ENCODE measurements at regions not wholly inside any gene's neighbourhood (a gene's known extent, or its start where the extent isn't known, plus 50 kb on each side); places are given as distances from the start of the nearest gene placed in this dataset.

- Histone ChIP-seq H3K9me3 (no peaks in the 10 kb centered on the region), H3K27ac (no peak overlapping the region), H3K36me3 (no peaks in the 10 kb centered on the region), H3K4me3 (no peak overlapping the region), H3K27me3 (replicated peaks in 1 of 7) (no peaks in the 10 kb centered on the region), H3K4me1 (no peaks in the 10 kb centered on the region)
- no peak for DNase-seq
- intact Hi-C loops (cut with DNase I; ENCODE audit: low total_unique reads) = no loop called here
- TF ChIP-seq CTCF (IDR thresholded peaks at IDR 0.05 in 8 of 11, conservative IDR thresholded peaks at IDR 0.05 in 3 of 11) (no peak), POLR2AphosphoS5 (IDR thresholded peaks at IDR 0.05) (no peak), POLR2A (IDR thresholded peaks at IDR 0.05) (no peak)
- 77 to 90% (median 84%) methylated on average over 2 of the region's 2 CpGs for WGBS, 5 donors
Measured at GRCh38 chr10:121205625-121206024, 354.5 kb downstream of the WDR11 start.

- intact Hi-C loops (cut with DNase I; ENCODE audit: low total_unique reads) = no loop called here
Measured at GRCh38 chr10:121211446-121211845, 360.3 kb downstream of the WDR11 start.

GRCh38 chr10:121213437-121213836 is 362.3 kb downstream of the WDR11 start:
- no peaks in the 10 kb centered on the region for H3K27me3 ChIP-seq (replicated peaks in 1 of 7)
- H3K4me3 ChIP-seq = no peak overlapping the region
- no peak overlapping the region for H3K27ac ChIP-seq
- intact Hi-C loops (cut with DNase I; ENCODE audit: low total_unique reads) = no loop called here
- H3K4me1 ChIP-seq = no peaks in the 10 kb centered on the region
- TF ChIP-seq POLR2A (IDR thresholded peaks at IDR 0.05) = no peak
- no peak for TF ChIP-seq POLR2AphosphoS5 (IDR thresholded peaks at IDR 0.05)
- no peak for TF ChIP-seq CTCF (IDR thresholded peaks at IDR 0.05 in 8 of 11, conservative IDR thresholded peaks at IDR 0.05 in 3 of 11)
- no peaks in the 10 kb centered on the region for H3K9me3 ChIP-seq
- WGBS, 5 donors = 74 to 84% (median 80%) methylated on average over 4 of the region's 4 CpGs
- no peak for DNase-seq
- H3K36me3 ChIP-seq = no peaks in the 10 kb centered on the region

More at GRCh38 chr10:121211446-121211845, 360.3 kb downstream of the WDR11 start:
- DNase-seq = no peak
- Histone ChIP-seq H3K4me1 (no peaks in the 10 kb centered on the region), H3K36me3 (no peaks in the 10 kb centered on the region), H3K9me3 (no peaks in the 10 kb centered on the region), H3K27ac (no peak overlapping the region), H3K4me3 (no peak overlapping the region), H3K27me3 (replicated peaks in 1 of 7) (no peaks in the 10 kb centered on the region)
- TF ChIP-seq POLR2A (IDR thresholded peaks at IDR 0.05) (no peak), POLR2AphosphoS5 (IDR thresholded peaks at IDR 0.05) (no peak), CTCF (IDR thresholded peaks at IDR 0.05 in 8 of 11, conservative IDR thresholded peaks at IDR 0.05 in 3 of 11) (no peak)
- 73 to 88% (median 82%) methylated on average over 2 of the region's 2 CpGs for WGBS, 5 donors

- Histone ChIP-seq H3K36me3 (no peaks in the 10 kb centered on the region), H3K27ac (no peak overlapping the region), H3K4me1 (no peaks in the 10 kb centered on the region), H3K27me3 (replicated peaks in 1 of 7) (peaks cover 0 to 8% (median 0%) of the 10 kb centered on the region in 7 donors), H3K9me3 (no peaks in the 10 kb centered on the region), H3K4me3 (no peak overlapping the region)
- intact Hi-C loops (cut with DNase I; ENCODE audit: low total_unique reads) = no loop called here
- 54 to 82% (median 73%) methylated on average over 2 of the region's 2 CpGs for WGBS, 5 donors
- TF ChIP-seq POLR2A (IDR thresholded peaks at IDR 0.05) (no peak), POLR2AphosphoS5 (IDR thresholded peaks at IDR 0.05) (no peak), CTCF (IDR thresholded peaks at IDR 0.05 in 8 of 11, conservative IDR thresholded peaks at IDR 0.05 in 3 of 11) (no peak)
- DNase-seq = no peak
Measured at GRCh38 chr10:121216295-121216694, 365.1 kb downstream of the WDR11 start.
